ENCODE measurements at regions not wholly inside any gene's neighbourhood (a gene's known extent, or its start where the extent isn't known, plus 50 kb on each side); places are given as distances from the start of the nearest gene placed in this dataset.

- no peak overlapping the region for H3K4me3 ChIP-seq (ENCODE audit: low read length)
- Mint-ChIP-seq H3K27me3 (ENCODE audit: insufficient read depth) (no peaks in the 10 kb centered on the region), H3K36me3 (ENCODE audit: low read depth) (peaks cover 30% of the 10 kb centered on the region), H3K4me1 (peaks cover 5% of the 10 kb centered on the region), H3K27ac (no peak overlapping the region), H3K9me3 (peaks cover 22% of the 10 kb centered on the region), H3K4me3 (no peak overlapping the region)
- DNase-seq = no peak
- no peak overlapping the region for H3K27ac ChIP-seq (ENCODE audit: low read depth, low read length)
- H3K9ac ChIP-seq (ENCODE audit: extremely low read depth, low read length, poor library complexity, severe bottlenecking) = no peak overlapping the region
- peaks cover 12% of the 10 kb centered on the region for H3K9me3 ChIP-seq (ENCODE audit: control insufficient read depth, low read length)
- H3K27me3 ChIP-seq (ENCODE audit: control insufficient read depth, insufficient read depth, low read length, poor library complexity, severe bottlenecking) = no peaks in the 10 kb centered on the region
- no peaks in the 10 kb centered on the region for H3K36me3 ChIP-seq (ENCODE audit: control insufficient read depth, insufficient read depth, low read length)
- TF ChIP-seq CTCF (conservative IDR thresholded peaks at IDR 0.05) = no peak
- H3K4me1 ChIP-seq (ENCODE audit: control insufficient read depth, insufficient read depth, low read length) = peaks cover 4% of the 10 kb centered on the region
These were observed 231.6 kb upstream of the TNC start for GRCh38 chr9:115349542-115349941.

GRCh38 chr9:115350548-115350947, 232.6 kb upstream of the TNC start:
- Mint-ChIP-seq H3K9me3 (peaks cover 24% of the 10 kb centered on the region), H3K4me3 (no peak overlapping the region), H3K4me1 (peaks cover 5% of the 10 kb centered on the region), H3K36me3 (ENCODE audit: low read depth) (peaks cover 31% of the 10 kb centered on the region), H3K27me3 (ENCODE audit: insufficient read depth) (no peaks in the 10 kb centered on the region), H3K27ac (no peak overlapping the region)
- Histone ChIP-seq H3K27ac (ENCODE audit: low read depth, low read length) (no peak overlapping the region), H3K36me3 (ENCODE audit: control insufficient read depth, insufficient read depth, low read length) (no peaks in the 10 kb centered on the region), H3K27me3 (ENCODE audit: control insufficient read depth, insufficient read depth, low read length, poor library complexity, severe bottlenecking) (no peaks in the 10 kb centered on the region), H3K4me1 (ENCODE audit: control insufficient read depth, insufficient read depth, low read length) (peaks cover 4% of the 10 kb centered on the region), H3K9ac (ENCODE audit: extremely low read depth, low read length, poor library complexity, severe bottlenecking) (no peak overlapping the region), H3K9me3 (ENCODE audit: control insufficient read depth, low read length) (peaks cover 12% of the 10 kb centered on the region), H3K4me3 (ENCODE audit: low read length) (no peak overlapping the region)
- 80 to 100% methylated on average over 1 to 2 of the region's 2 CpGs for WGBS, 2 experiments (ENCODE audit: insufficient coverage in 1 of 2, insufficient read length in 1 of 2)
- TF ChIP-seq CTCF (conservative IDR thresholded peaks at IDR 0.05) = no peak
- no peak for DNase-seq

- peaks cover 6% of the 10 kb centered on the region for H3K9me3 ChIP-seq (ENCODE audit: control insufficient read depth, low read length)
- no peak overlapping the region for H3K27ac Mint-ChIP-seq
- peaks cover 15% of the 10 kb centered on the region for H3K36me3 Mint-ChIP-seq (ENCODE audit: low read depth)
- peaks cover 4% of the 10 kb centered on the region for H3K4me1 ChIP-seq (ENCODE audit: control insufficient read depth, insufficient read depth, low read length)
- no peak for TF ChIP-seq CTCF (conservative IDR thresholded peaks at IDR 0.05)
- DNase-seq = no peak
- no peak overlapping the region for H3K27ac ChIP-seq (ENCODE audit: low read depth, low read length)
- H3K4me3 Mint-ChIP-seq = no peak overlapping the region
- no peaks in the 10 kb centered on the region for H3K36me3 ChIP-seq (ENCODE audit: control insufficient read depth, insufficient read depth, low read length)
- H3K27me3 Mint-ChIP-seq (ENCODE audit: insufficient read depth) = no peaks in the 10 kb centered on the region
- H3K9ac ChIP-seq (ENCODE audit: extremely low read depth, low read length, poor library complexity, severe bottlenecking) = no peak overlapping the region
- WGBS, 2 experiments (ENCODE audit: insufficient coverage in 1 of 2, insufficient read length in 1 of 2) = 93 to 100% methylated on average over 1 to 3 of the region's 3 CpGs
- no peaks in the 10 kb centered on the region for H3K27me3 ChIP-seq (ENCODE audit: control insufficient read depth, insufficient read depth, low read length, poor library complexity, severe bottlenecking)
- H3K9me3 Mint-ChIP-seq = peaks cover 9% of the 10 kb centered on the region
- H3K4me1 Mint-ChIP-seq = peaks cover 24% of the 10 kb centered on the region
- no peak overlapping the region for H3K4me3 ChIP-seq (ENCODE audit: low read length)
These were observed 235.7 kb upstream of the TNC start for GRCh38 chr9:115353681-115354080.

Data from endodermal cell (in vitro differentiated cells).